ENCODE measurements at regions not wholly inside any gene's neighbourhood (a gene's known extent, or its start where the extent isn't known, plus 50 kb on each side); places are given as distances from the start of the nearest gene placed in this dataset.

DNA sequence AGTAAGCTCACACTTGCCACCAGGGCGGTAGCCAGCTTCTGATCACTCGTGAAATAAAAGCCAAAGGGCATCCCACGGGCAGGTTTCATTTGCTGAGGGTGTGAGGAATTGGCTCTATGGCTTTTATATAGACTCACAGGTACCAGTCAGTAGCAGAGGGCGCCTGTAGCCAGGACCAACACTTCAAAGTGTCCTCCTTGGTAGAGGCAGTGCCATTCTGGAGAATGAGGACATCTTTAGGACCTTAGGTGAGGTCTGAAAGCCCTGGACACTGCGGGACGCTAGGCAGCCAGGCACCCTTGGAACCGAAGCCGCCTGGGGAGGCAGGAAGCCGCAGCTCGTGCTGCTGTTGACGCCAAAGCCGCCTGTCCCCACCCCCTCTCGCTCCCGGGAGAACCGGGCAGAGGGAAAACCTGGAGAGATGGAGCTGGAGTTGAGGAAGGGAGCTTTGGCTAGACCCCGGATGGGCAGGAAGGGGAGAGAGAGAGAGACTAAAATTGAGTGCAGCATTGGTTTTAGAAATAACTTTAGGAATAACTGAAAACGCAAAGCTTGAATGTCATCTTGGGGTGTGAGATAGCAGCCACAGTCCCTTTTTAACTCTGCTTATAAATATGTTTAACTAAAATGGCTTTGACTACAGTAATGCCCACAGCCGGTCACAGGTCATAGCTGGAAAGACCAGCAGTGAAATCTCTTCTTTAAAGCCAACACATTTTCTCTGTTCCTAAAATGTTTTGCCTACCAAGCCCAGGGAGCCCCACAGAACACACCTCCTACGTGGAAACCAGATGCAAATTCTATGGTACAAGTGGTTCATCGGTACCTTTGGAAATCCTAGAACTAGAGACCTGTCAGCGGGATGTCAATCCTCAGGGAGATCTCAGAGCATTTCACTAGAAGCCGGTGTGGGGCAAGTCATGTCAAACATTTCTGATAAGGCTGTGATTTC lies 128.5 kb upstream of the CDYL start:
- Histone ChIP-seq H3K9me3 (ENCODE audit: control insufficient read depth, insufficient read depth, low read length) (no peaks in the 10 kb centered on the region), H3K4me3 (ENCODE audit: low read depth, low read length) (peak overlapping the region; percentile 53), H3K27ac (ENCODE audit: low read depth, low read length) (no peak overlapping the region), H3K27me3 (ENCODE audit: control insufficient read depth, insufficient read depth, low read length) (no peaks in the 10 kb centered on the region)
- POLR2A ChIA-PET, result interaction anchor here (0.7 to 1.1 kb wide), 2 partner anchors 35 to 129 kb away, joined by 3 to 5 read pairs; partner anchors contain the start of gene CDYL
- DNase-seq (ENCODE audit: low read depth, low spot score), result peak; percentile 53
- TF ChIP-seq, protein P1, sequence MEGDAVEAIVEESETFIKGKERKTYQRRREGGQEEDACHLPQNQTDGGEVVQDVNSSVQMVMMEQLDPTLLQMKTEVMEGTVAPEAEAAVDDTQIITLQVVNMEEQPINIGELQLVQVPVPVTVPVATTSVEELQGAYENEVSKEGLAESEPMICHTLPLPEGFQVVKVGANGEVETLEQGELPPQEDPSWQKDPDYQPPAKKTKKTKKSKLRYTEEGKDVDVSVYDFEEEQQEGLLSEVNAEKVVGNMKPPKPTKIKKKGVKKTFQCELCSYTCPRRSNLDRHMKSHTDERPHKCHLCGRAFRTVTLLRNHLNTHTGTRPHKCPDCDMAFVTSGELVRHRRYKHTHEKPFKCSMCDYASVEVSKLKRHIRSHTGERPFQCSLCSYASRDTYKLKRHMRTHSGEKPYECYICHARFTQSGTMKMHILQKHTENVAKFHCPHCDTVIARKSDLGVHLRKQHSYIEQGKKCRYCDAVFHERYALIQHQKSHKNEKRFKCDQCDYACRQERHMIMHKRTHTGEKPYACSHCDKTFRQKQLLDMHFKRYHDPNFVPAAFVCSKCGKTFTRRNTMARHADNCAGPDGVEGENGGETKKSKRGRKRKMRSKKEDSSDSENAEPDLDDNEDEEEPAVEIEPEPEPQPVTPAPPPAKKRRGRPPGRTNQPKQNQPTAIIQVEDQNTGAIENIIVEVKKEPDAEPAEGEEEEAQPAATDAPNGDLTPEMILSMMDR (IDR thresholded peaks at IDR 0.05; ENCODE audit: low read depth, low read length), result no peak
- CTCF ChIA-PET, result no interaction called here

DNA sequence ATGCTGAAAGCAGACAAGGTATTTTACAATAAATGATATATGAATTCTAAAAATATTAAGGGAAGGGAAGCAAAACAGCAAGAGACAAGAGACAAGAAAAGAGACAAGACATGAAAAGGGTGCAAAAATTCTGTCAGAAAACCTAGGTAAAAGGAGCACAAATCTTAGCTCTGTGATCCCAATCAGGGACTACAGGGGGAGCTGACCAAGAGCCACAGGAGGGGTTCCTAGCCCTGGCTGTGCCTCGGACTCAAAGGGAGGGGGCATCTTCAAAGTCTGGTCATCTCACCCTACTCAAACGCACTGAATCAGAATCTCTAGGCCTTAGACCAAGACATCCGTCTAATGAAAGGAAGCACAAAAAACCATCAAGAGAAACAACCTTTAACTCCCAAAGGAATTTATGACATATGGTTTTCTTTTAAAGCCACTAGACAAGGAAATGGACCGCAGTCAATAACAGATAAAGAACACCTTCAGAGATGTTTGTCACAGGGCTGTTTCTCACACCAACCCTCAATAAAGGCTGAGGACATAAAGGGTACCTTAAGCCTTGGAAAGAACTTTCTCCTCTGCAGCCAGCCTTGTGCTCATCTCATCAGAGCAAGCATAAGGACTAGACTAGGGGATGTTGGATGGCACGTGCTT lies 130.4 kb upstream of the CDYL start:
- POLR2A ChIA-PET, result no interaction called here
- CTCF ChIA-PET, result no interaction called here
- Histone ChIP-seq H3K9me3 (ENCODE audit: control insufficient read depth, insufficient read depth, low read length) (no peaks in the 10 kb centered on the region), H3K4me3 (ENCODE audit: low read depth, low read length) (no peak overlapping the region), H3K27ac (ENCODE audit: low read depth, low read length) (no peak overlapping the region), H3K27me3 (ENCODE audit: control insufficient read depth, insufficient read depth, low read length) (no peaks in the 10 kb centered on the region)
- TF ChIP-seq, protein P1 (IDR thresholded peaks at IDR 0.05; ENCODE audit: low read depth, low read length), result peak; percentile 2; the same call in 1 of the 2 replicates
- no peak for DNase-seq (ENCODE audit: low read depth, low spot score)

DNA sequence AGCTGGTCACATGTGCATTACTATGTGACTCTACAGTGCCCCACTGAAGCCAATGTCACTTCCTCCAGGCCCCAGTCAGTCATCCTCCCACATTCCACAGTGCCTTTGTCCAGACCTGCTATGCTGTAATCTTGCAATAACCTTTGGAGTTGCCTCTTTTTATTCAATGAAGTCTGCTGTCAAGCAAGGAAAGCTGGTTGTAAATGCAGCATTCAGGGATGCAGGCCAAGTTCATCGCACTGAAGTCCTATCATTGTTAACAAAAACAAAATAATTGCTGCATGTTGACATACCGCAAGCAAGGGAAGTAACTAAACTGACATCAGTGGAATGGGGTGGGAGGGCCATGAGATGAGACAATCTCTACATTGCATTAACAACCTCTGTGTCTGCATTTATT lies 131.2 kb upstream of the CDYL start:
- no peaks in the 10 kb centered on the region for H3K9me3 ChIP-seq (ENCODE audit: control insufficient read depth, insufficient read depth, low read length)
- H3K4me3 ChIP-seq (ENCODE audit: low read depth, low read length), result no peak overlapping the region
- TF ChIP-seq, protein P1 (IDR thresholded peaks at IDR 0.05; ENCODE audit: low read depth, low read length), result no peak
- CTCF ChIA-PET, result interaction anchor here (0.6 kb wide), 1 partner anchor 1519 kb away, joined by 3 read pairs; no protein-coding TSS in a partner anchor
- POLR2A ChIA-PET, result no interaction called here
- H3K27me3 ChIP-seq (ENCODE audit: control insufficient read depth, insufficient read depth, low read length), result no peaks in the 10 kb centered on the region
- DNase-seq (ENCODE audit: low read depth, low spot score), result no peak
- H3K27ac ChIP-seq (ENCODE audit: low read depth, low read length), result no peak overlapping the region

DNA sequence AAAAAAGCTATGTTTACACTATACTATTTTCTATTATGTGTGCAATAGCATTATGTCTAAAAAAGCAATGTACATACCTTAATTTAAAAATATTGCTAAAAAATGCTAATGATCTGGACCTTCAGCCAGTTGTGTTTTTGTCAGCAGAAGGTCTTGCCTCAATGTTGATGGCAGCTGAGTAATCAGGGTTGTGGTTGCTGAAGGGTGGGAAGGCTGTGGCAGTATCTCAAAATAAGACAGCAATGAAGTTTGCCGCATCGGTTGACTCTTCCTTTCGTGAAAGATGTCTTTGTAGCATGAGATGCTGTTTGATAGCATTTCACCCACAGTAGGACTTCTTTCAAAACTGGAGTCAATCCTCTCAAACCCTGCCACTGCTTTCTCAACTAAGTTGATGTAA lies 134.7 kb upstream of the CDYL start:
- DNase-seq (ENCODE audit: low read depth, low spot score), result no peak
- TF ChIP-seq, protein P1 (IDR thresholded peaks at IDR 0.05; ENCODE audit: low read depth, low read length), result no peak
- POLR2A ChIA-PET, result no interaction called here
- Histone ChIP-seq H3K27me3 (ENCODE audit: control insufficient read depth, insufficient read depth, low read length) (no peaks in the 10 kb centered on the region), H3K9me3 (ENCODE audit: control insufficient read depth, insufficient read depth, low read length) (peaks cover 2% of the 10 kb centered on the region; the same call in 1 of the 2 replicates), H3K27ac (ENCODE audit: low read depth, low read length) (no peak overlapping the region), H3K4me3 (ENCODE audit: low read depth, low read length) (no peak overlapping the region)
- CTCF ChIA-PET, result no interaction called here

DNA sequence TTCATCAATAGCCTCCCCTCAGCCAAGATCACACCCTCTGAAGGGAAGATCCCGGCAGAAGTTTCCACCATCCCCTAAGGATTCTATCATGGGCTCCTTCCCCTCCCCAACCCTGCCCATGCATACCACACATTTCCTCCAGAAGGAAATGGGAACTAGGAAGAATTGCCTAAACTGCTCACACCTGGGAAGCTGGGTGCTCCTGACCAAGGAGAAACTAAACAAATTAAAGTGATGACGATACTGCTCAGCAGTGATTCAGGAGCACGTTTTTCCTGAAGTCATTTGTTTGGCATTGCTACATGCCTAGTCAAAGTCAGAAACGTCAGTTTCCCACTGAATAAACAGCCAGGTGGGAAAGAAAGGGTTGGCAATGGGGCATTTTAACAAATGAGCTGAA lies 136.1 kb upstream of the CDYL start:
- ChIA-PET POLR2A (no interaction called here), CTCF (no interaction called here)
- TF ChIP-seq, protein P1 (IDR thresholded peaks at IDR 0.05; ENCODE audit: low read depth, low read length), result no peak
- DNase-seq (ENCODE audit: low read depth, low spot score), result peak; percentile 27
- Histone ChIP-seq H3K4me3 (ENCODE audit: low read depth, low read length) (no peak overlapping the region), H3K27ac (ENCODE audit: low read depth, low read length) (no peak overlapping the region), H3K9me3 (ENCODE audit: control insufficient read depth, insufficient read depth, low read length) (peaks cover 3% of the 10 kb centered on the region; the same call in 1 of the 2 replicates), H3K27me3 (ENCODE audit: control insufficient read depth, insufficient read depth, low read length) (no peaks in the 10 kb centered on the region)
